NOMO-1 treated with DMSO at 0.1 percent for 48 hours (cell line): ENCODE measurements at regions not wholly inside any gene's neighbourhood (a gene's known extent, or its start where the extent isn't known, plus 50 kb on each side); places are given as distances from the start of the nearest gene placed in this dataset.

ENCODE experiments used
- DNase-seq: peaks from one replicate; lab custom pipeline; 2025; ENCODE audit not compliant: unreplicated experiment; lab: John Stamatoyannopoulos, UW

GRCh38 chr15:26378304-26378703 is 394.6 kb downstream of the GABRB3 start:
- no peak for DNase-seq

- no peak for DNase-seq
These were observed 396.6 kb downstream of the GABRB3 start for GRCh38 chr15:26376243-26376642.

GRCh38 chr15:26374806-26375205 is 398.1 kb downstream of the GABRB3 start:
- no peak for DNase-seq

GRCh38 chr15:26372706-26373105 is 400.2 kb downstream of the GABRB3 start:
- no peak for DNase-seq

GRCh38 chr15:26365077-26365476 is 407.8 kb downstream of the GABRB3 start:
- no peak for DNase-seq

- no peak for DNase-seq
These were observed 413.0 kb downstream of the GABRB3 start for GRCh38 chr15:26359855-26360254.

GRCh38 chr15:26358708-26359107 is 414.2 kb downstream of the GABRB3 start:
- no peak for DNase-seq

DNA sequence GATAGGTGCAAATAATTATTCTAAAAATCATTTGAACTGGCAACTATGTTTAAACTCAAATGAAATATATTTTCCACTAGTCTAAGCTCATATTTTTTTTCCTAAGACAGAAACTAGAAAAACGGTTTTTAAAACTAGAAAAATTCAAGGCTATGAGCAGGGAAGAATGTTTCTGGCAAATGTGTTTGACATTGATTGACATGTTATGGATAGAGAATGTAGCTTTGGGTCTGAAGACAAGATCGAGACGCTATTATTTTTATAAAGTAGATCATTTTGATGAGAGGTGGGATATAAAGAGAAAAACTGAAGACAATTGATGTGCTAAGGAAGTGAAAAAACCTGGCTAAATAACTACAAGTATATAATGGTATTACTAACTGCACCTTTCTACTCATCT is 415.2 kb downstream of the GABRB3 start:
- DNase-seq, result no peak

DNA sequence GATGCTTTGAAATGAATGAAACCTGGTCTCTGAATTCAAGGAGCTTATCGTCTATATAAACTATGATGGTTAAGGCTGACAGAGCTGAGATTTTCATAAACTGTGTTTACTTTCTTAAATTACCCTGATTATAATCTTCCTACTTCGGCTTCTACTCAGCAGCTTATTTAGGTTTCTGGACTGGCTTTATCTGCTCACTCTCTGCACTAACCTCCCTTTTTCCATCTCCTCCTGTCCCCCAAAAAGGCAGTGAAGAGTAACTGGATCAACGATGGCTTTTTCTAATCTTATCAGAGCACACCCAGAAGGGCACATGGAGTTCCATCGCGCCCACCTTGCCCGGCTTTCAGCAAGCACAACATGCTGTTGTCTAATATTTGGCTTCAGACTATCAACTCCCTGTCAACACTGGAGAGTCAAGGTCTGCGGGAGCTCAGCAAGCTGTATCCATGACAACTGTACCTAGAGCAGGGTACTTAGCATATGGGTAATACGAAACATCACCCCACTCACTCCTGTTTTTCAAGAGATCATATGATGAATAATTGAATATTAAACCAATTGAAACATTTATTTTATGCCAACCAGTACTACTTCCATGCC is 417.3 kb downstream of the GABRB3 start:
- no peak for DNase-seq

DNA sequence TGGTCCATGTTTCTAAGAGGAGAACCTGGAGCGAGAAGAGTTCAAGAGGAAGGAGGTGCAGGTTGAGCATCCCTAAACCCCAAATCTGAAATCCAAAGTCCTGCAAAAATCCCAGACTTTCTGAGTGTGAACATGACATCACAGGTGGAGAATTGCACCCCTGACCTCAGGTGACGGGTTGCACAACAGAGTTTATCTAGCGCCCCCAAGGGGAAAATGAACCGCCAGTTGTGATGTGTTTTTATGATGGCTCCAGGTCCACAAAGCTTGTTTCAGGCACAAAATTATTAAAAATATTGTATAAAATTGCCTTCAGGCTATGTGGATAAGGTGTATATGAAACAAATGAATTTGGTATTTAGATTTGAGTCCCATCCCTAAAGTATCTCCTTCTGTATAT is 420.0 kb downstream of the GABRB3 start:
- no peak for DNase-seq

DNA sequence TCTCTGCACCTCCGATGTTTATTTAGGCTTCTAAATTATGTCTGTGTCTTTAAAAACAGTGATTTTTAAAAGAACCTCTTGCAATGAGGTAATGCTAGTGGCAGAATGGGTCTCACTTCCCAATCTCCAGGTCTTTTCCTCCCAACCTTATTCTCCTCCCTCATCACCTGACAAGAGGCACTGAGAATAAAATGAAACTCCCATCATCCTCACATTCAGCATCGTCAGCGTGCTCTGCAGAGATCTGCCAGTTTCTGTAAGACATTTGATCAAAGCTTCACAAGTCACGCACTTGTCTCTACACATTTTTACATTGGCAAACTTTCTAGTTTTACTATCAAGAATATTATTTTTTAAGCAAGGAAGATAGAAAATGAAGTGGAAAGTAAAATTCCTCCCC is 420.5 kb downstream of the GABRB3 start:
- DNase-seq, result no peak

GRCh38 chr15:26325495-26325894 is 447.4 kb downstream of the GABRB3 start:
- no peak for DNase-seq

DNA sequence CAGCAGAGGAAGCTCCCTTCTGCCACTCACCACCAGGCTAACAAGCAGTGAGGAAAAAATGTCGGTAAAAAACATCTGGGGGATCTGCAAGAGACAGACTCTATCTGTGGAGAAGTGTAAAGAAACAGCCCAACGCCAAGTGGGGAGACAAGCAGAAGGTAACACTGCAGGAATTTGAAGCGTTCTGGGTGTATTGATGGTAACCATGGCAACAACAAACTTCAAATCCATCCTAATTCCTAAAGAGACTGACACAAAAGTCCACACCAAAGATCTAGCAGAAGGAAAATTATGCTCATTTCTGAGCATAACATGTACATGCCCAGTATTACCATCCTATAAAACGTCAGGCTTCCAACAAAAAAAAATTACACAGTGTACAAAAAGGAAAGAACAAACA is 449.3 kb downstream of the GABRB3 start:
- no peak for DNase-seq

DNA sequence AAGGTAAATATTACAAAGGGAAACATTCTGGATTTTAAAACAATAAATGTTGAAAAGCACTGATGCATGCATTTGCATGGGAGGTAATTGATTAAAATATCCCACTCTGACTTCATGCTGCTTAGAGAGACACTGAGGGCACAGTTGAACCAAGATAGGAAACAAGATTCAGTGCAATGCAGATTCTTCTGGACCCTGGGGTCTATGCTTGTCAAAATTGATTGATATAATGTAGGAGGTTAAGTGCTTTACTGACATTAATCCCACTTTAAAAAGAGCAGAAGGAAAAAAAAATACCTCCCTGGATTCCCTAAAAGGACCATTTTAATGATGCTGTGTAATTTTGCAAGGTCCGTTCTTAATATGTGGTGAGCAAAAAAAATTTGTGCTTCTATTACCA is 454.2 kb downstream of the GABRB3 start:
- DNase-seq, result no peak

DNA sequence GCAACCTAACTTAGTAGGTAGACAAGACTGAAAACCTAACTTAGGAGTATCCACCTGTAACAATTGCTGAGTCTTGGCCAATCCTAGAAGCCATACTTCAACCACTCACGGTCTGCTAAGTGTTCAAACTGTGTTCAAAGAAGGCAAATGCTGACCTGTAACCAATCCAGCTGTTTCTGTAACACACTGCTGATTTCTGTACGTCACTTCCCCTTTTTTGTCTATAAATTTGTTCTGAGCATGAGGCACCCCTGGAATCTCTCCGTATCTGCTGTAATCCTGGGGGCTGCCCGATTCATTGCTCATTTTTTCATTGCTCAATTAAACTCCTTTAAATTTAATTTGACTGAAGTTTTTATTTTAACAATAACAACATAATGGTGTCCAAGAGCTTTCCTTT is 451.4 kb upstream of the ATP10A start:
- no peak for DNase-seq

DNA sequence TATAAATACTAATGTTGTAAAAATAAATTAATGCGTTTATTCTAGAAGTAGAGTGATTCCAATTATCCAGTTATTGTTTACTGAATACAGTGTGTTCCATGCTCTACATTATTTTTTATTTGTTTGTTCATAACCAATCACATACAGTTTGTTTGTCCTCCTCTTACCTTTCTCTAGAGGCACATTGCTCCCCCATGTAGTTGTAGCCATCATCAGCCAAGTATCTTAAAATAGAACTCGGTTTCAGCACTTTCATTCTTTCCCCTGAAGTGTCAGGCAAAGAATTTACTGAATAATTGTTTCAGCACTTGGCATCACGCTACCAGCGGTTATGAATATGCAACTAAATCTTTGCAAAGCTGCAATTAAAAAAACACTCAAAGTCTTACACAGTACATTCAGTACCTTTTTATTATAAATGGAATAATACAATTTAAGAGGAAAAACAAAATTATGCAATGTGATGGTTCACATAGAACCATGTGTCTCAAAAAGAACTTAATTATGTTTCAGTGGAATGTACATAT is 448.6 kb upstream of the ATP10A start:
- no peak for DNase-seq

DNA sequence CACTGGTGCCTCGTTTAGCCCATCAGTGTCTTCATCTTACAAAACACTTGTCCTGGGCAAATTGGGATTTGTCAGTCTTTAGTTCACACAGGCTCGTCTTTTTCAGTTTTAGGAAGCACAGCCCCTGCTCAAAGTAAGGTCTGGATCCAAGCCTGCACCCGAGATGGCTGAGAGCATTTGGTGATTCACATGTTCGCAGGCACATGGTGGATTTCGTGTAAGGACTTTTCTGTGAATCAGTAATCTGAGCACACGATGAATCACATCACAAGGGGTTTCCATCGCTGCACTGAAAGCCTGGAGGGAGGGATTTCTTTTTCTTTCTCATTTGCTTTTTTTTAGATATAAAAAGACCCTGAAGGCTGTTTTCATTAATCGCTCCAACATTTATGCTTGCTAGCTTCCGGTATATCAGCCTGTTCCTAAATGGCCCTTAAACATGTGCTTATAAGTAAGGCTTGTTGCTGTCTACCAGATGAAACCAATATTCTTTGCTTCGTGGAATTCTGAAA is 435.6 kb upstream of the ATP10A start:
- DNase-seq, result no peak

GRCh38 chr15:26298010-26298658 is 435.0 kb upstream of the ATP10A start:
- DNase-seq, result no peak

DNA sequence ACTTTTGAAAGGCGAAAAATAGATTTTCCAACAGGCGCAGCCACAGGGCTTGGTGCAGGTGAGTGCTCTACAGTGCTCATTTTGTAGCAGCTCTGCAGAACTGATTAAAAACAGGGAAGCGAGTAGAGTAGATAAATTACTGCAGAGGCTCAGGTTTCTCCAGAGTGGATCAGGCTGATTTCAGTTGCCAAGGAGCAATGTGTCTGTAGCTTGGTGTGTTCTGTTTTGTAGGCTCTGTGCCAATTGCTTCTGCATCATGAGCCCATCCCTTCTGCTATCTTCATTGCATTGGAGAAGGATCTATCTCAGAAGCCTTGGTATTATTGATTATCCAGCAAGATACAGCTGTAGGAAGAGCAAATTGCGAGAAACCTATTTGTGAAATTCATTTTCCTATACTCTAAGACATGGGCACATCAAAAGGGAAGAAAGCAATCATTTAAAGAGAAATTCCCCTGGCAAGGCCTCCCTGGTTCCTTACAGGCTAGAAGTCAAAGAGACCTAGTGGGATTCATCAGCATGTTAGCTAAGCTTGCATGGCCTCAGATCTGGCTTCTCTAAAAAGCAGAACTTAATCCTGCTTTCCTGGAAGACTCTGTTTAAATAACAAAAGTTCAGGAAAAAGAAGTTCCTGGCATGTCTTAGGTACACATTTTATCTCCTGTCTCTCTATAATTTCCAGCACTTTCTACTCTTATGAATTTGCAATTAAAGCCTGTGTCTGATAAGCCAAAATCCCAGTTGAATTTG is 432.4 kb upstream of the ATP10A start:
- no peak for DNase-seq

DNA sequence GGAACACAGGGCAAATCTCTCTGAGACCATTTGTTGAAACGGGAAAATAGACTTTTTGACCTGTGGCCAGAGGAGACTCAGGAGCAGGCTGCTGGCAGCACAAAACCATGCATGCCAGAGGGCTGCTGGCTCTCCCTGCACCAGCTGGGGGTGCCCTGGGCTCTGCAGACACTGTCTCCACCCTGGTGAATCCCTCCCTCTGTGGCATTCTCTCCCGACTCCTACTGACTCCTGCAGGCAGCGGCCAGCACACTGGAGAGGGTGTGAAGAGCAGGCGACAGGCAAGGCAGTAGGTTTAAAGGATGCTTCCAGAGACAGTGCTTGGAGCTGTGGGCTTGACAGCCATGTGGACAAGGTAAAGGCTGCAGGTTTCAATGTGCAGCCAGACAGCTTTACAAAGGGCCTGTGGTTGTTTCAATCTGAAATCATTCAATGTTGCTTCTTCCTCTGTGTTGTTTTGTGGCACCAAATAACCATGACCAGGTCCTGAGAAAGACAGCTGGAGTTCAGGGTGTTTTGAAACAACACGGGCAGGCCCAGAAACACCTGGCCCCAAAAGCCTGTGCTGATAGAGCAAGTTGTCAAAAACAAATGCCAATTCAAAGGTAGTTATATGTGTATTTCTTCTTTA is 431.0 kb upstream of the ATP10A start:
- no peak for DNase-seq

DNA sequence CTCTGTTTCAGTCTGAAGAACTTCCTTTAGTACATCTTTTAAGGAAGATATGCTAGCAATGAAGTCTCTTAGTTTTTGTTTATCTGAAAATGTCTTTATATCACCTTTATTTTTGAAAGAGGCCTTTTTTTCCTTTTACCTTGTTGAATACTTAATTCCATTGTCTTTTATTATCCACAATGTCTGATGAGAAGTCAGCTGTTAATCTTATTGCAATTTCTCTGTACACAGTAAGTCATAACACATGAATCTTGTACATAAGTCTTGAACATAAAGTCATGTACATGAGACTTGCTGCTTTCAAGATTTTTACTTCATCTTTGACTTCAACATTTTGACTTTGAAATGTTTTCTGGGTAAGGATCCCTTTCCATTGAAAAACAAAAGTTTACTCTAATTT is 424.3 kb upstream of the ATP10A start:
- DNase-seq, result no peak

GRCh38 chr15:26280281-26280680 is 417.2 kb upstream of the ATP10A start:
- no peak for DNase-seq
